NCI-H69 (cell line): ENCODE measurements at regions not wholly inside any gene's neighbourhood (a gene's known extent, or its start where the extent isn't known, plus 50 kb on each side); places are given as distances from the start of the nearest gene placed in this dataset.
A peak's percentile ranks its signal among the peaks of the same experiment; 100 is the strongest.

Experiments used
- DNase-seq: peaks from one replicate; lab custom pipeline; 2025; lab: John Stamatoyannopoulos, UW

DNA sequence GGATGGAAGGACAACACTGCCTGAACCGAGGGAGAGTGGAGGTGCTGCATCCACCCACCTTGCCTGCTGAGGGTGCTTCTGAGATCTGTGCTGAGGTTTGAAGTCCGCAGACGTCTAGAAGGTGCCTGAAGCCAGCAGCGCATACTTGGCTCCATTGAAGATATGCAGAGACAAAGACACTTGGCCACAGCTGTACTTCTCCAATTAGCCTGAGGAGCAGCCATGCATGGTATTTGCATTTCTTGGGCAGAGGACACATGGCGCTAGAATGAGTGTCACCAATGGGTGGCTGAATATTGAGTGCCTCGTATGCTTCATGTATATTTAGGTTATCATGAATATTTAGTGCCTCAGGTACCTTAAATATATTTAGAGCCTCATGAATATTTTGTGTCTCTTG, 128.7 kb upstream of the ATP6AP2 start:
- no peak for DNase-seq

DNA sequence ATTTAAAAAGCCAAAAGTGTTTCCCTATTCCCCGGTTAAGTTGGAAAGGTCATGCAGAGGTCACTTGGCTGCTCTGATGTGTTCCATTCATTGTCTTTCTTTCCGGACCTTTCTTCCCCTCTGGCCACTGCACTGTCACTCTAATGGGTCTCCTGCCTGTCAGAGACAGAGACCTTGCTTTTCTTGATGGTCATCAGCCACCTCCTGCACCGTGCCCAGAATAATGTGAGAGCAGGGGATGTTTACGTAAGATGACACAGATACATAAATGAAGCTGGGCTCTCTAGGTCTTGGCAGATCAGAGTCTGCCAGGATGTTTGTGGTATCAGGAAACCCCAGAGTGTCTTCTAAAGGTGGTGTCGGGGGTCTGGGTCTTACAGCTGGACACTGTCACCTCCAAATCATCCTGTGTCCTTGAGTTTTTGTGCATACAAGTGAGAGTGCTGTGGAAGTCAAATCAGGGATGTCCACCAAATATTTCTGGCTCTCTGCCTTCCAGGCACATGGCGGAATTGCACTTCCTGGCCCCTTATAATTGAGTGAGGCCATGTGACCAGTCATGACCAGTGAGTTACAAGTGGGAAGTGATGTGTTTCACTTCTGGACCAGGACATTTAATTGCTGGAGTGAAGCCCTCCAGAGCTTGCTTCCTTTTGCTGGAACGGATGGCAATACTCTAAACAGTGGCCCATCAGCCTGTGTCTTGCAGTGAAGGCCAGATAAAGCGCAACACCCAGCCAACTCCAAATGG, 130.6 kb upstream of the ATP6AP2 start:
- DNase-seq = peak; percentile 15

DNA sequence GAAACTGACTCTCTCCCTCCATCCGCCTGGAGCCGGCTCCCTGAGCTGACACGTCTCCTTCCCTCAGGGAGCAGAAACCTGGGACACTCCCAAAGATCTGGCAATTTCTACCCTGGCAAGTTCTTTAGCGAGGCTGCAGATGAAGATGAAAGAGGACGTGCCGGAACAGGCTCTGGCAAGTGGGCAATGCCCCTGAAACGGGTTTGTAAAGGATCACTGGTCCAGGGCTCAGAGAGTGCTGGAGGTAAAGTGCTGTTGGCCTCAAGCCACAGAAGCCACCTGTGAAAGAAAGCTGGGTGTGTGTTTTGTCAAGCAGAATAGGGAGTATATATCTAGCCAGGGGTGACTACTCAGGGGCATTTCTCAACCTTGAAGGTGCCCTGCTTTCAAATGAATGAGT, 131.4 kb upstream of the ATP6AP2 start:
- DNase-seq = peak; percentile 69

DNA sequence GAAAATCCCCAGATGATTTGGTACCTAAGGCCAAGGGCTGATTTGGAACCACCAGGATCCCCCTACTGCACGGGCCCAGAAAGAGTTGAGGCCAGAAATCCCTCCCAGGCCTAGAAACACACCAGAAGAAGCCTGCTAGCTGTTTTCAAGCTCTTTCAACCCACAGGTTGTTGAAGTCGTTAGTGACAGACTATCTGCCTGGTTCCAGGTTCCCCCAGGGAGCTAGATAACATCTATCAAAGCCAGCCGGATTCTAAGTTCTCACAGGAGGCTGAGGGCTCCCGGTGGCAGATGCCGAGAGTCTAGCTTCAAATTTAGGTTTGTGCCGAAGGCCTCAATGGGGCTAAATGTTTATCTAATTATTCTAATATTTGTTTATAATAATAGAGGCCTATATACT, 132.0 kb upstream of the ATP6AP2 start:
- DNase-seq = peak; percentile 24

DNA sequence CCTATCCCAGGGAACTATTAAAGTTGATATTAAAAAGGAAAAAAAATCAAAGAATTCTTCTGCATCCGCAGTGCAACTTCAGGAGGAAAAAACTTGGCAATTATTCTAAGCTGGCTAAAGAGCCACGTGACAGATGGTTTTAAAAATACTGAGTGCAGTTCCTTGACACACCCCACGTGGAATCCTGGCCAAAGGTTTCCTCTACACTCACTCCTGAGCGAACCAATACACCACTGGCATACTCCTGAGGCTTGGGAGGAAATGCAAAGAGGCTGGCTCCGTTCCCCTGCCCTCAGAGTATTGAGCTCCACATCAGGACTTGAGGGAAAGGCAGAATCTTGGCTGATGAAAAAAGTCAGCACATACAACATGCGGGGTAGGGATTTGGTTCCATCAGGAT, 133.8 kb upstream of the ATP6AP2 start:
- DNase-seq = no peak

DNA sequence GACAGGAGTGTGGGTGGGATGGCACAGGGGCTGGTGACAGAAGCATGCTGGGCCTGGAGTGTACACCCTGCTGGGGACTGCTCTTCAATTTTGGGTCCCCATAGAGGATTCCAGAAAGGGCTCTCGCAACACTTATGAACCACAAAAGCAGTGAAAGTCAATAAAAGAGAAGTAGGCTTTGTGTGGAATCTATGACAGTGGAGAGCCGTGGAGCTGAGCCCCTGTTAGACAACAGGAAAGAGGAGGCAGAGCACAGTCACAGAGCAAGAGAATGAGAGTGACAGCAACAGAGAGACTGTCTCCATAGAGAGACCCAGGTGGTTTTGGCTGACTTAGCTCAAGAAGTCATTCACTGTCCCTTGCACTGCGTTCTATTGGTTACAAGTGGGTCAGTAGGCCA, 135.1 kb upstream of the ATP6AP2 start:
- DNase-seq = no peak

DNA sequence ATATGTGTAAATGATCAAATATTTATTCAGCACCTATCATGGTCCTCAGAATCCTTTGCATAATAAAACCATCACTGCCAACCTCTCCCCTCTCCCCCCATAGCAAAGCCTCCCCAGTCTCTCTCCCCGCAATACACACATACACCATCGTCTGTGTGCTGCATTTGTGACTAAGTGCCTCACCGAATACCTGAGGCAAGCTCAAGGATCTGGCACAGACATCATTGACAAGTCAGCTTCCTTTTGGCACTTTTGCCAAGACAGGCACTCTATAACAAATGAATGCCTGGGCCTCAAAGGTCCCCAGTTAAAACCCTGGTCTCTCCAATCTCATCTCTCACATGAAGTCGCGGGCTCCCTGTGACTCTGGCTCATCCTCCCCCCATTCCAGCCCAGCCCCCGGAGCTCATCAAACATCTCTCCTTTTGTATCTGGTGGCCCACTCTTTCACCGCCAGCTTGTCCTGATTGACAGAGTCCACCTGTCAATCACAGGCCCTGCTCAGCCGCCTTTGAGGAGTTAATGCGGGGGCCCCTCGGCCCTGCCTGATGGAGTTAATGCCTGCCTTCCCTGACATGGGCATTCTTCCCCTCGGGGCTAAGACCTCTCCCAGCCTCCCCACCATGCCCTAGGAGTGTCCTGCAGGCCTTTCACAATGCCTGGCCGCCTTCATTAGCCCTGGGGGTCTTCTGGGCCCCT, 135.8 kb upstream of the ATP6AP2 start:
- DNase-seq = no peak

DNA sequence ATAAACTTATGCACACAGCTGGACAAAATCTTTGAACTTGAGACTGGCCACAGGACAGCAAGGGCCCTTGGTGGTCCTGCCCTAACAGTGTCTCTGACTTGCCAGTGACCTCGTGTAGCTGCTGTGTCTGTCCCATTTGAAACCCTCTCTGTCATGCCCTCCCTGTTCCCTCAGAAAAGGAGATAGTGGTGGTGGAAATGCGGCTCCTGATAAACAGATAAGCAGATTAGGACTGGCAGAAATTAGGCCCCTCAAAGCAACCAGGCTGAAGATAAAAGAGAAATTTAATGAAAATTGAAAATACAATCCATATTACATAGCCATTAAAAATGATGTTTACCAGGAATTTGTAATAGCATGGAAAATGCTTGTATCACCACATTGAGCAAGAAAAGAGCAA, 136.6 kb upstream of the ATP6AP2 start:
- no peak for DNase-seq

DNA sequence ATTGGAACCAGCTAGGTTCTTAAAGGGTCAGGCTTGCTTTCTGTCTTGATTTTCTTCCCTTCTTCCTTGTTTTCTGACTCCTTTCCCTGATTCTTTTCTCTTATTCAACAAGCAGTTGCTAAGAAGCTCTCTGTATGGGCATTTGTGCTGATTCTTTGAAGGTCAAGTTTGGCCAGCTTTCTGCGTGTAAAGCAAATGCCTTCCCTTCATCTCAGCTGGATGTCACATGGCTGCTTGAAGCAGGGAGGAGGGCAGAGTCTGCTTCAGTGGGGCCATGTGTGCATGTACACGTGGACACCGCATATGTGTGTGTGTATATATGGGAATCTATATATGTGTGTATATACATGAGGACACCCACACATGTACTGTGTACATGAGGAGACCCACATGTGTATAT, 139.9 kb upstream of the ATP6AP2 start:
- DNase-seq = no peak

DNA sequence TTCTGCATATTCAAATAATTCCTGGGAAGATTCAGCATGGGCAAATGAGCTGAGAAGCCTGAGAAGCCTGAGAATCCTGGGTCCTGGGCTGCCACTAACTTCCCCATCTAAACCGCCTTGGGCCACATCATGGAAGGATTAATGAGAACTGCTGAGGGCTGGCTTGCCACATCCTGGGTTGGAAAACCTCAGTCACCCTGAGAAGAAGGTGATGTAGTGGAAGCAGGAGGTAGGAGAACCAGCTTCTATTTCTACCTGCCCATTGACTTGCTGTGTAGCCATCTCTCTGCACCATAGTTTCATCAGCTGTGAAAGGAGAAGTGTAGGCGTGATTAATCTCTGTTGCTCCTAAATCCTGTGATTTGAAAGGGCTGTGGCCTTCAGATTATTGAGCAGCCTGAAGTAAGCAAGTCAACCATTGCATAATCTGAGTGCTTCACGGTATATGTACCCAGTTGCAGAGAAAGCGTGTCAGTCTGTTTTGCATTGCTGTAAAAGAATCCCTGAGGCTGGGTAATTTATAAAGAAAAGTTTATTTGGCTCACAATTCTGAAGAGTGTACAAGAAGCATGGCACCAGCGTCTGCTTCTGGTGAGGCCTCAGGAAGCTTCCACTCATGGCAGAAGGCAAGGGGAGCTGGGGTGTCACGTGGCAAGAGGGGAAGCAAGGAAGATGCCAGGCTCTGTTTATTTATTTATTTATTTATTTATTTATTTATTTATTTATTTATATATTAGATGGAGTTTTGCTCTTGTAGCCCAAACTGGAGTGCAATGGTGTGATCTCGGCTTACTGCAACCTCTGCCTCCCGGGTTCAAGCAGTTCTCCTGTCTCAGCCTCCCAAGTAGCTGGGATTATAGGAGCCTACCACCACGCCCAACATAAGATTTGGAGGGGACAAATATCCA, 140.9 kb upstream of the ATP6AP2 start:
- DNase-seq = no peak

DNA sequence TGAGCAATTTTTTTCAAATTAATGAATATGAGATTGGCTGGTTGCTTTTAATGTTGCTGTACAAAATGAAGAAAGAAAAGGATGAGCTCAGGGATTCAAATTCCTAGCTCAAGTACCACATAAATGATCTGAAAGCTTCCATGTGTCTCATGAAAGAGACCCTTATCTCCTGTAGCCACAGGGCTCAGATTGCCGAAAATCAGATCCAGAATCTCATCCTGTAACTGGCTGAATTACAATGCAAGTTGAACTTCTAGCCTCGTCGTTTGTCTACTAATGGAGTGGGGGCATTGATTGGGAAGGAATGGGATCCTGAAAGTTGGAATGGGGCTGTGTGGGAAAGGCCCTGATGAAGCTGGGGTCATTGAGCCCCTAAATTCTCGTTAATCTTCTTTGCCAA, 143.4 kb upstream of the ATP6AP2 start:
- no peak for DNase-seq

DNA sequence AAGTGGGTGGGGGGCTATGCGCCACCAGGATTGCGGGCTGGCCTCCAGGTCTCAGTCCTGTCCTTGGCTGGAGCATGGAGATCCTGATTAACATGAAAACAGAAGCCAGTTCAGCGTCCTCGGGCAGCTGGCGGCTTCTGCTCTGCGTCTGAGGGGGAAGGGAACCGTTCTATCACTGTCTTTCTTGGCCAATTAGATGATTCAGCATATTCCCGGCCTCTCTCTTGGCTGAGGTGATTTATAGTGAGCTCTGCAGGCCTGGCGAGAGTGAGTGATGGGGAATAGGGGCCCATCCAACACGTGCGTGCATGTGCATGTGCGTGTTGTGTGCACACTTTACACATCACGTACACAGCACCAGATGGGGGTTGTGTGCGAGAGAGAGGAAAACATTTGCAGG, 145.8 kb upstream of the ATP6AP2 start:
- peak; percentile 76 for DNase-seq

DNA sequence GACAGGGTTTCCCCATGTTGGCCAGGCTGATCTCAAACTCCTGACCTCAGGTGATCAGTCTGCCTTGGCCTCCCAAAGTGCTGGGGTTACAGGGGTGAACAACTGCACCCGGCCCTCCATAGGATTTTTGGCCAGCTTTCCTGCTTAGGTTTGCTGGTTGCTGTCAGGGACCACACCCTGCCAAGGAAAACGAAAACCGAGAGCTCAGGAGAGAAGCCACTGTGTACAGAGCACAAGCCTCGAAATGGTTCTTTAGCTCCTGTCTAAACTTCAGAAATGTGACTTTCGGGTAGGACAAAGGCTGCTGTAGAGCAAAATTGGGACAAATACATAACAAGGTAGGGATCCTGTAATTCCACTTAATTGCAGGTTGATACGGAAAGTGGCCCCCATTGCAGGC, 146.3 kb upstream of the ATP6AP2 start:
- peak; percentile 57 for DNase-seq

DNA sequence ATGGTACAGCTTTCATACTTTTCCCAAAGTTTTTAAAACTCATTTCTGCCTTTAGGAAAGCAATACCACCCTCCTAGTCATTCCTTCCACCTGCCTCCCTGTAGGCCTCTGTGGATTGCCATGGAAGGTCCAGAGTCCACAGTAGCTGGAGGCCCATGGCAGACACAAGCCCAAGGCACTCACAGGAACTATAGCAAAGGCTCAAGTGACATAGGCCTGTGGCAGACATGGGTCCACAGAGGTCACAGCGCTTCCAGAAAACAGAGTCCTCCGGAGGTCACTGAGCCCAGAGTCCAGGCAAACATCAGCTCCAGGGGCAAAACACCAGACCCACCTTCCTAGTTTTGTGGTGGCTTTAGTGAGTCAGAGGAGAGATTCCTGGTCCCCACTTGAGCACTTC, 147.6 kb upstream of the ATP6AP2 start:
- DNase-seq = no peak

DNA sequence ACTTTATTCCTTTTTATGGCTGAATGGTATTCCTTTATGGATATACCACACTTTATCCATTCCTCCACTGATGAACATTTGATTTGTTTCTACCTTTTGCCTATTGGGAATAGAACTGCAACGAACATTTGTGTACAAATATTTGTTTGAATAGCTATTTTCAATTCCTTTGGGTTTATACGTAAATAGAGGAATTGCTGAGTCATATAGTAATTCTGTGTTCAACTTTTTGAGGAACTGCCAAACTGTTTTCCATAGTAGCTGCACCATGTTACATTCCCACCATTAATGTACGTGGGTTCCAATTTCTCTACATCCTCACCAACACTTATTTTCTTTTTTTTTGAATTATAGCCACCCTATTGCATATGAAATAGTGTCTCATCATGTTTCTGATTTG, 156.5 kb upstream of the ATP6AP2 start:
- no peak for DNase-seq

DNA sequence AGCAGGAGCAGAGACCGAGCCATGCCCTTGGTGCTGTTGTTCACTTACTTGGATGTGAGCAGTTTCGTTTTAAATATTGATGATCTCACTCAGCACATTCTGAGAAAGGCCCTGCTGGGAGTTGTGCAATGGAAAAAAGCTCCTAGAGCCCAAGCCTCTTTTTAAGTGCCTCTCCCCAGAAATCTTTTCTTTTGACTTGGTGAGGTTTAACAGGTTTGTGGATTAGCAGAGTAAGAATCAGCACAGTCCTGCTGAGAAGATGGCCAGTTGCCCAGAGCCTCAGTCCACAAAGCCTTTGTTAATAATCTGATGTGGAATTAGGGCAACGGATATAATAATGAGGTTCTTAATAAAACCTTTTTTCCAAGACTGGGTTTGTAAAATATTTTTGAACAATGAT, 157.5 kb upstream of the ATP6AP2 start:
- peak; percentile 70 for DNase-seq

DNA sequence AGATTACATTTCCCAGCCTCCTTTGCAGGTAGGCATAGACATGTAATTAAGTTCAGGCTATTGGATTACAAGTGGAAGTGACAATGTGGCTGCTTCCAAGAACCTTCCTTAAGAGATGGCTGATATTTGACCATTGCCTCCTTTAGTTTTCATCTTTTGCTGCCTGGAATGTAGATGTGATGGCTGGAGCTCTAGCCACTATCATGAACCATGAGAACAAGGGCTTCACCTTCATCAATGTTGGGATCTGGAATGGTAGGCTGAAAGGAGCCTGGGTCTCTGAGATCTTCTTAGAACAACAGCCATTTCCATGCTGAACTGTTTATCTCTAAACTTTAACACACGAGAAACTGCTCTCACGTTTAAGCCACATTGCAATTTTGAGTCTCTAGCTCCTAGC, 158.7 kb upstream of the ATP6AP2 start:
- no peak for DNase-seq

DNA sequence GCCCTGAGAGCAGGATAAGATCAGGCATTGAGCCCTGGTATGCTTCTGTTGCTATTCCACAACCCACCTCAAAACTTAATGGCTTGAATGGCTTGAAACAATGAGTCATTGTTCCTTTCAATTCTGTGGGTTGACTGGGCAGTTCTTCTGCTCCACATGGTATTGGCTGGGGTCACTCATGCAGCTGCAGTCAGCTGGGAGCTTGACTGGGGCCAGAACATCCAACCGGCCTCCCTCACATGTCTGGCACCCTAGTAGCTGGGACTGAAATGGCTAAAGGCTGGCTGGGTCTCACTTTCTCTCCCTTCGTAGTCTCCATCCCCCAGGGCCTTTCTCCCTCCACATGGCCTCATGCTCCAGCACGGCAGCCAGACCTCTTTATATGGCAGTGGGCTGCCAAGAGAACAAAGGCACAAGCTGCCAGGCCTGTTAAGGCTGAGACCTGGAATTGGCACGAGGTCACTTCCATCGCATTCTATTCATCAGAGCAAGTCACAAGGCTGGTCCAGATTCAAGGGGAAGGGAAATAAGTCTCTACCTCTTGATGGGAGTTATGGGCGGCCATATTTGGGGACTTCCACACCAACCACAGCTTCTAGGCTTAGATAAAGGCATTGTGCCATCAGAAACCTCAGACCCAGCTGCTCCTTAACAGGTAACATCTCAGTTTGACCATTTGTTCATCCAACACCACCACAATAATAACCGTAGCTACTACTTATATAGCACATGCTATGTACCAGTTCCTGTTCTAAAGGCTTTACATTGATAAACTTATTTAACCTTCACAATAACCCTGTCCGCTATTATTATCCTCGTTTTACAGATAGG, 159.7 kb upstream of the ATP6AP2 start:
- DNase-seq = no peak

DNA sequence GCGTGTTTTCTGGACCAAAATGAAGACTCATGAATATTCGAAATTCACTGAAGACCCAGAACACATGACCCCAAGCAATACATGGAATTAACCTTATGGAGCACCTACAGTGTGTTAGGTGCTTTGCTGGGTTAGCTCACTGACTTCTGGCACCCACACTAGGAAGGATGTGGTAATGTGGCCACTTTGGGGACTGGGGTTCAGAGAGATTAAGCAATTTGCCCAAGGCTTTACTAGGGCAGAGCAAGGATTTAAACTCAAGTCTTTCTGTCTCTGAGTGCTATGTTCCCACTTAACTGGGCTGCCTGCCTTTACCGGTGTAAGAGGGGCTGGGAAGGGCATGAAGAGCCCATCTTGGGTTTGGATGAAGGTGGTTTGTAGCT, 162.0 kb upstream of the ATP6AP2 start:
- DNase-seq = no peak

DNA sequence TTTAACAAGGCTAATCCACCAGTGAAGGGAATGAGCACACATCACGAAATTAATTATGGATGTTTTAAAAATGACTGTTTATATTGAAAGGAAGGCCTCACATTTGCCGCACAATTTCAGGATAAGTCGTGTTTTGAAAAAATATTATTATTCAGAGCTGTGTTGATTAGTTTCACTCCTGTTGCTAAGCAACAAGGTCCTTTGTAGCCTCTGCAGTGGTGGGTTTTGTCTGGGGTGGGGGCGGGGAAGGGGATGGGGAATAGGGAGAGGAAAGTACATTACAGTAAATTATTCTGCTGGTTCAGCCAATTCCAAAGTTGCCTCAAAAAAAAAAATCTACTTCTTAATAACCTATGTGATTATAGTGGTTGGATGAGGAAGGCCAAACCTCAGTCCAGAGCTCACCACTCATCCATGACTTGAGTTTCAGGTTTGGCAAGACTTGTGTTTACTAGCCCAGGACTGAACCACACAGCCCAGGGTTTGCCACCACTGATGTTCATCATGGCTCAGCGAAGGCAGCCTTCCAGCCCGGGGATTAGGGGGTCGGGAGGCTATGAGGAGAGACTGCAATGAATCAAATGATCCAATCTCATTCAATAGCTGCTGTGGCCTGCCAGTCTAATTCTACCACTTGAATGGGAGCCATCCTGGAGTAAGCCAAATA, 162.5 kb upstream of the ATP6AP2 start:
- no peak for DNase-seq

DNA sequence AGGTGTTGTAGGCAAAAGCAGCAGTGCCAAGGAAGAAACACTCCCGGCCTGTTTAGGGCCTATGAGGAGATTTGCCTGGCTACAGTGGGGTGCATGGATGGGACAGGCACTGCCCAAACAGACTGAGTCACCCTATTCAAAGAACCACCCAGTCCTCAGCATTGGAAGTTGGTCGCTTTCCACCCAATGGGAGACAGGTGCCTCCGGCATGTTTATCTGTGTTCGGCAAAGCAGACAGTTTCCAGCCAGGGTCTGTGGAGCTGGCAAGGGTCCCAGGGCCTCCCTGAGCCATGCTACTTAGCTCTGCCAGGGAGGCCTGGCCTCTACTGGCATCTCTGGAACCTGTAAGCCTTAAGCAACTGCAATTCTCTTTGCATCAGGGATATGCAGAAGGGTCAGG, 165.1 kb upstream of the ATP6AP2 start:
- peak; percentile 87 for DNase-seq
